GM19324 (cell line): ENCODE measurements at regions not wholly inside any gene's neighbourhood (a gene's known extent, or its start where the extent isn't known, plus 50 kb on each side); places are given as distances from the start of the nearest gene placed in this dataset.

Source experiments
- ATAC-seq: cut with Tn5 transposase; IDR thresholded peaks from one replicate; pipeline ENCODE4 v1.9.1; 2021; ENCODE audit warnings: mild to moderate bottlenecking, moderate library complexity; ENCODE audit not compliant: unreplicated experiment, low FRiP score

GRCh38 chr11:104610635-104611034 is 287.6 kb downstream of the CASP12 start:
- no peak for ATAC-seq

GRCh38 chr11:104609311-104610085 is 288.8 kb downstream of the CASP12 start:
- ATAC-seq, result peak; percentile 84

- no peak for ATAC-seq
These were observed 295.6 kb downstream of the CASP12 start for GRCh38 chr11:104602643-104603042.

GRCh38 chr11:104594228-104594958 is 303.9 kb downstream of the CASP12 start:
- no peak for ATAC-seq

GRCh38 chr11:104588970-104589369 is 309.3 kb downstream of the CASP12 start:
- no peak for ATAC-seq

- no peak for ATAC-seq
These were observed 309.8 kb downstream of the CASP12 start for GRCh38 chr11:104588446-104588845.

- no peak for ATAC-seq
These were observed 313.4 kb downstream of the CASP12 start for GRCh38 chr11:104584823-104585222.

GRCh38 chr11:104583857-104584256 is 314.4 kb downstream of the CASP12 start:
- no peak for ATAC-seq

GRCh38 chr11:104582431-104582830 is 315.8 kb downstream of the CASP12 start:
- no peak for ATAC-seq

GRCh38 chr11:104581246-104581980 is 316.8 kb downstream of the CASP12 start:
- ATAC-seq, result no peak

GRCh38 chr11:104573441-104573990 is 324.7 kb downstream of the CASP12 start:
- no peak for ATAC-seq

- ATAC-seq, result no peak
These were observed 326.0 kb downstream of the CASP12 start for GRCh38 chr11:104572279-104572678.

- ATAC-seq, result no peak
These were observed 328.1 kb downstream of the CASP12 start for GRCh38 chr11:104570078-104570701.

GRCh38 chr11:104565583-104565961 is 332.7 kb downstream of the CASP12 start:
- no peak for ATAC-seq

GRCh38 chr11:104564921-104565582 is 333.2 kb downstream of the CASP12 start:
- no peak for ATAC-seq

- no peak for ATAC-seq
These were observed 341.5 kb downstream of the CASP12 start for GRCh38 chr11:104556606-104557301.

- no peak for ATAC-seq
These were observed 349.2 kb downstream of the CASP12 start for GRCh38 chr11:104549019-104549418.

GRCh38 chr11:104547996-104548661 is 350.1 kb downstream of the CASP12 start:
- no peak for ATAC-seq

- ATAC-seq, result no peak
These were observed 351.8 kb downstream of the CASP12 start for GRCh38 chr11:104546501-104546900.
